GM10248 (cell line): ENCODE measurements at regions not wholly inside any gene's neighbourhood (a gene's known extent, or its start where the extent isn't known, plus 50 kb on each side); places are given as distances from the start of the nearest gene placed in this dataset.

ENCODE experiments used
- CTCF ChIA-PET: fragments of 300-600 bp; sonication (Branson Sonifier 250); formaldehyde crosslinking; extraction: SDS; loops from one replicate; lab custom pipeline; 2021; ENCODE audit warnings: antibody characterized with exemption; lab: Yijun Ruan, JAX
- POLR2A ChIA-PET: fragments of 350-650 bp; sonication (Branson Sonifier 250); formaldehyde crosslinking; extraction: SDS; loops from one replicate; lab custom pipeline; 2020; ENCODE audit warnings: antibody characterized with exemption; lab: Yijun Ruan, JAX
- DNase-seq: peaks from one replicate; pipeline ENCODE4 v3.0.0; 2012; ENCODE audit errors: extremely low spot score
- TF ChIP-seq, protein P1 (sequence below): IDR thresholded peaks from 2 replicates; pipeline ENCODE4 v1.5.1; 2012; ENCODE audit warnings: mild to moderate bottlenecking, low read depth; ENCODE audit errors: extremely low read depth, missing control alignments, control extremely low read depth

DNA sequence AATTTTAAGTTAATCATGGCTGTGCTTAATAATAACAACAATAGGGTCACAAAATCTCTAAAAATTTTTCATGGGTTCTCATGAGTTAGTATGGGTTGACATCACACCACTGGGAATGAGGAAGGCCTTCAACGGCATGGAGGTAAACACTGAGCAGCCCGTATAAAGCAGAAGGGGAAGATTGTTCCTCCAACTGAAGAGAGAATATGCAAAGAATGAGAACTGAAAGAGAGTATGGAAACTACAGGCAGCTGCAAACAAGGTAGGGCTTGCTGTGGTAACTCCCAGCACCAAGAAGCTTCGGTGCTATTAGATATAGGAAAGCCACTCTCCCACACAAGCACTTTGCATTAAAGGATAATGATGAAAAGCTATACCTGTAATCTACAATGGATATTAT is 1242.3 kb upstream of the CELF4 start:
- DNase-seq: no peak
- TF ChIP-seq, protein P1, sequence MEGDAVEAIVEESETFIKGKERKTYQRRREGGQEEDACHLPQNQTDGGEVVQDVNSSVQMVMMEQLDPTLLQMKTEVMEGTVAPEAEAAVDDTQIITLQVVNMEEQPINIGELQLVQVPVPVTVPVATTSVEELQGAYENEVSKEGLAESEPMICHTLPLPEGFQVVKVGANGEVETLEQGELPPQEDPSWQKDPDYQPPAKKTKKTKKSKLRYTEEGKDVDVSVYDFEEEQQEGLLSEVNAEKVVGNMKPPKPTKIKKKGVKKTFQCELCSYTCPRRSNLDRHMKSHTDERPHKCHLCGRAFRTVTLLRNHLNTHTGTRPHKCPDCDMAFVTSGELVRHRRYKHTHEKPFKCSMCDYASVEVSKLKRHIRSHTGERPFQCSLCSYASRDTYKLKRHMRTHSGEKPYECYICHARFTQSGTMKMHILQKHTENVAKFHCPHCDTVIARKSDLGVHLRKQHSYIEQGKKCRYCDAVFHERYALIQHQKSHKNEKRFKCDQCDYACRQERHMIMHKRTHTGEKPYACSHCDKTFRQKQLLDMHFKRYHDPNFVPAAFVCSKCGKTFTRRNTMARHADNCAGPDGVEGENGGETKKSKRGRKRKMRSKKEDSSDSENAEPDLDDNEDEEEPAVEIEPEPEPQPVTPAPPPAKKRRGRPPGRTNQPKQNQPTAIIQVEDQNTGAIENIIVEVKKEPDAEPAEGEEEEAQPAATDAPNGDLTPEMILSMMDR: no peak
- ChIA-PET CTCF (interaction anchor here (0.7 to 1.4 kb wide), 2 partner anchors 10 to 13 kb away, joined by 3 to 4 read pairs; no protein-coding TSS in a partner anchor), POLR2A (no interaction called here)

DNA sequence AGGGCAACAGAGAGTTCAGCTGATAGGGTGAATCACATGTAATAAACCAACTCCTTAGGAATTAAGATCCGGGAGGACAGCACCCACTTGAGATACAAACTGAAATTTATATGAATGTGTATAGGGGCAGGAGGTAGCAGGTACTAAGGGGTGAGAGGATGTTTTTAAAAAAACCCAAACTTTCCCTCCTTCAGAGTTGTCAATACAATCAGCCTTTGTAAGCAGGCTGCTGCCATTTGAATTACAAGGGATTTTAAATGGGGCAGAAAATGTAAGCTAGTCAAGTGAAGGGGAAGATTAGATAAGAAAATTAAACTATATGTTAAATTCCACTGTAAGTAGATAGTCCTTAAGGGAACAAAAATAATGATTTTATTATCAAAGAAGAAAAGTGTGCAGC is 1239.7 kb upstream of the CELF4 start:
- no peak for DNase-seq
- ChIA-PET CTCF (no interaction called here), POLR2A (no interaction called here)
- TF ChIP-seq, protein P1: no peak

- ChIA-PET CTCF (no interaction called here), POLR2A (no interaction called here)
- TF ChIP-seq, protein P1: no peak
- DNase-seq: no peak
Observed at GRCh38 chr18:38801640-38802039, 1236.0 kb upstream of the CELF4 start.

GRCh38 chr18:38796762-38797161 is 1231.2 kb upstream of the CELF4 start:
- TF ChIP-seq, protein P1: no peak
- POLR2A ChIA-PET: no interaction called here
- CTCF ChIA-PET: no interaction called here
- DNase-seq: no peak

DNA sequence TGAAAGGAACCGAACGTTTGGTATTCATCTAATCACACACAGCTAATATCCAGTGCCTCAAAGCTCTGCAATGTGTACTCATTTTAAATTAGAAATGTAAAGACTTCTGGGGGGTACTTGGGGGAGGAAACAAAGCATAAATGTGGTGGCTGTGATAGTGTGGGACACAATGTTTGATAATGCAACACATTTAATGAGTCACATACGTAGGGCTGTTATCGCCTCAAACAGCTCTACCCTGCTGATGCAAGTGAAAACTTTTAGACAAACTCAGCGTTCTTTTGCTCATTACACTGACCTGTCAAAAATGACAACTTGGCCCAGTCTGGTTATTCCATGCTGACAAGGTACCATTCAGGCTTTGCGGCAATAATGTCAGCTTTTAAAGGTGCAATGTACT is 1227.1 kb upstream of the CELF4 start:
- POLR2A ChIA-PET: no interaction called here
- no peak for DNase-seq
- TF ChIP-seq, protein P1: no peak
- CTCF ChIA-PET: interaction anchor here (1.2 to 1.8 kb wide), 2 partner anchors 8 to 114 kb away, joined by 3 to 6 read pairs; no protein-coding TSS in a partner anchor

- ChIA-PET POLR2A (no interaction called here), CTCF (no interaction called here)
- no peak for DNase-seq
- TF ChIP-seq, protein P1: no peak
Observed at GRCh38 chr18:38790786-38791185, 1225.2 kb upstream of the CELF4 start.

GRCh38 chr18:38790303-38790702 is 1224.7 kb upstream of the CELF4 start:
- ChIA-PET POLR2A (no interaction called here), CTCF (no interaction called here)
- no peak for DNase-seq
- TF ChIP-seq, protein P1: no peak
